GM19238 (cell line): ENCODE measurements at regions not wholly inside any gene's neighbourhood (a gene's known extent, or its start where the extent isn't known, plus 50 kb on each side); places are given as distances from the start of the nearest gene placed in this dataset.
"Not testable (repeated sequence)": the region's sequence is repeated elsewhere in the genome, so short reads cannot be mapped to it uniquely, and the experiment has no call there.

Experiments used
- DNase-seq: peaks from one replicate; pipeline ENCODE4 v3.0.0; 2011; ENCODE audit warnings: low spot score; ENCODE audit not compliant: insufficient read length

- no peak for DNase-seq
Observed at GRCh38 chr18:73684647-73685046, 463.0 kb downstream of the FBXO15 start.

- DNase-seq: no peak
Observed at GRCh38 chr18:73683409-73684238, 464.0 kb downstream of the FBXO15 start.

- DNase-seq: no peak
Observed at GRCh38 chr18:73681912-73682311, 465.7 kb downstream of the FBXO15 start.

GRCh38 chr18:73681398-73681797 is 466.2 kb downstream of the FBXO15 start:
- DNase-seq: no peak

- DNase-seq: no peak
Observed at GRCh38 chr18:73679941-73680712, 467.5 kb downstream of the FBXO15 start.

- DNase-seq: no peak
Observed at GRCh38 chr18:73677450-73677849, 470.2 kb downstream of the FBXO15 start.

- DNase-seq: no peak
Observed at GRCh38 chr18:73674125-73674865, 473.3 kb downstream of the FBXO15 start.

GRCh38 chr18:73671480-73671879 is 476.2 kb downstream of the FBXO15 start:
- DNase-seq: not testable (repeated sequence)

- DNase-seq: no peak
Observed at GRCh38 chr18:73670524-73670923, 477.1 kb downstream of the FBXO15 start.

- DNase-seq: no peak
Observed at GRCh38 chr18:73670039-73670438, 477.6 kb downstream of the FBXO15 start.

GRCh38 chr18:73669297-73669696 is 478.3 kb downstream of the FBXO15 start:
- no peak for DNase-seq

- DNase-seq: no peak
Observed at GRCh38 chr18:73668051-73668450, 479.6 kb downstream of the FBXO15 start.

GRCh38 chr18:73666772-73667171 is 480.9 kb downstream of the FBXO15 start:
- DNase-seq: no peak

GRCh38 chr18:73664896-73665295 is 482.7 kb downstream of the FBXO15 start:
- DNase-seq: no peak

- DNase-seq: no peak
Observed at GRCh38 chr18:73663581-73663980, 484.1 kb downstream of the FBXO15 start.

GRCh38 chr18:73662421-73662820 is 485.2 kb downstream of the FBXO15 start:
- no peak for DNase-seq

GRCh38 chr18:73660931-73661856 is 486.4 kb downstream of the FBXO15 start:
- no peak for DNase-seq

- DNase-seq: no peak
Observed at GRCh38 chr18:73656691-73657090, 490.9 kb downstream of the FBXO15 start.

GRCh38 chr18:73653827-73654226 is 493.8 kb downstream of the FBXO15 start:
- no peak for DNase-seq

GRCh38 chr18:73653251-73653650 is 494.4 kb downstream of the FBXO15 start:
- no peak for DNase-seq

- DNase-seq: no peak
Observed at GRCh38 chr18:73647391-73647790, 500.2 kb downstream of the FBXO15 start.
